GM12873 (cell line): ENCODE measurements at regions not wholly inside any gene's neighbourhood (a gene's known extent, or its start where the extent isn't known, plus 50 kb on each side); places are given as distances from the start of the nearest gene placed in this dataset.

Source experiments
- TF ChIP-seq, protein P1 (sequence below): IDR thresholded peaks from 2 replicates; pipeline ENCODE4 v1.5.1; 2012; ENCODE audit warnings: low read depth, mild to moderate bottlenecking, moderate library complexity, low read length, control low read depth; ENCODE audit not compliant: insufficient read depth; ENCODE audit errors: missing control alignments

DNA sequence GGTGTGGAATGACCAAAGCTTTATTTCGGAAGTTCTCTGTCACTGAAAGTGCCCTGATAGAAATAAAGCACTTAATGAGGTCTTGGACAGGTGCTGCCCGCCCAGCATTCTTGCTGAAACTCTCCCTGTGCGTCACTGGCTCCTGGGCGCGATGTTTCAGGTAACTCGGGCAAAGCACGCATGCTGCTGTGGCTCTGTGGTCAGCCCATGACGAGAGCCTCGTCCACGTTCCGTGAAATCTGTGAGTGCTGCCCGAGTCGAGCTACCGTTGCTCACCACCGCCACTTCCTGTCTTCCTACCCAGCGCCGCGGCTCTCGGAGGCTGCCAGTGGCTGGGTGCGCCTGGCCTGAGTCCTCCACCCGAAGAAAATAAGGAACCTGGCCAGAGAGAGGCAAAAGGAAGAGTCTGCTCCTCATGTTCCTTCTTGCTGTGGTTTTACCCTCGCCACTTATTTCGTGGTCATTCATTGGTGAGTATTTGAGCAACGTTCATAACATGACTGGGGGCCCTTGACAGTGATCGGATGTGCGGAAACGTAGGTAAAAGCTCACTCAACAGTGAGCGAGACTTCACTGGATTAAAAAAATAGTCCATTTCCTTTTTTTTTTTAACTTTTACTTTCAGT lies 95.5 kb downstream of the MAP3K8 start:
- TF ChIP-seq, protein P1, sequence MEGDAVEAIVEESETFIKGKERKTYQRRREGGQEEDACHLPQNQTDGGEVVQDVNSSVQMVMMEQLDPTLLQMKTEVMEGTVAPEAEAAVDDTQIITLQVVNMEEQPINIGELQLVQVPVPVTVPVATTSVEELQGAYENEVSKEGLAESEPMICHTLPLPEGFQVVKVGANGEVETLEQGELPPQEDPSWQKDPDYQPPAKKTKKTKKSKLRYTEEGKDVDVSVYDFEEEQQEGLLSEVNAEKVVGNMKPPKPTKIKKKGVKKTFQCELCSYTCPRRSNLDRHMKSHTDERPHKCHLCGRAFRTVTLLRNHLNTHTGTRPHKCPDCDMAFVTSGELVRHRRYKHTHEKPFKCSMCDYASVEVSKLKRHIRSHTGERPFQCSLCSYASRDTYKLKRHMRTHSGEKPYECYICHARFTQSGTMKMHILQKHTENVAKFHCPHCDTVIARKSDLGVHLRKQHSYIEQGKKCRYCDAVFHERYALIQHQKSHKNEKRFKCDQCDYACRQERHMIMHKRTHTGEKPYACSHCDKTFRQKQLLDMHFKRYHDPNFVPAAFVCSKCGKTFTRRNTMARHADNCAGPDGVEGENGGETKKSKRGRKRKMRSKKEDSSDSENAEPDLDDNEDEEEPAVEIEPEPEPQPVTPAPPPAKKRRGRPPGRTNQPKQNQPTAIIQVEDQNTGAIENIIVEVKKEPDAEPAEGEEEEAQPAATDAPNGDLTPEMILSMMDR, result no peak

DNA sequence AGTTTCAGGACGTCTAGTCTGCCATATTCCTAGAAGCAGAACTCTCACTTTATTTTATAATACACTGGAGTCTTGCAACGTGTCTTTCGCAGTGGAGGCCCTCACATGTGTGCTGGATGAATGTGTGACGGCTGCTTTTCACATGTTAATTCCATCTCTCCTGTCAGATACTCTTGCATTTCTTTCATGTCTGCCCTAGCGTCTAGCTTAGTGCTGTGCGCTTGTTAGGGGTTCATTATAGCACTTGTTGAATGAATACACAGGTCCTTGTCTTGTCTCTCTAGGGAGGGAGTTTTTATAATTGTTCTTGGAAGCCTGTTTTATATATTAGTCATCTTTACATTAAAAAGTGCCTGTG lies 94.4 kb downstream of the MAP3K8 start:
- TF ChIP-seq, protein P1, result no peak

DNA sequence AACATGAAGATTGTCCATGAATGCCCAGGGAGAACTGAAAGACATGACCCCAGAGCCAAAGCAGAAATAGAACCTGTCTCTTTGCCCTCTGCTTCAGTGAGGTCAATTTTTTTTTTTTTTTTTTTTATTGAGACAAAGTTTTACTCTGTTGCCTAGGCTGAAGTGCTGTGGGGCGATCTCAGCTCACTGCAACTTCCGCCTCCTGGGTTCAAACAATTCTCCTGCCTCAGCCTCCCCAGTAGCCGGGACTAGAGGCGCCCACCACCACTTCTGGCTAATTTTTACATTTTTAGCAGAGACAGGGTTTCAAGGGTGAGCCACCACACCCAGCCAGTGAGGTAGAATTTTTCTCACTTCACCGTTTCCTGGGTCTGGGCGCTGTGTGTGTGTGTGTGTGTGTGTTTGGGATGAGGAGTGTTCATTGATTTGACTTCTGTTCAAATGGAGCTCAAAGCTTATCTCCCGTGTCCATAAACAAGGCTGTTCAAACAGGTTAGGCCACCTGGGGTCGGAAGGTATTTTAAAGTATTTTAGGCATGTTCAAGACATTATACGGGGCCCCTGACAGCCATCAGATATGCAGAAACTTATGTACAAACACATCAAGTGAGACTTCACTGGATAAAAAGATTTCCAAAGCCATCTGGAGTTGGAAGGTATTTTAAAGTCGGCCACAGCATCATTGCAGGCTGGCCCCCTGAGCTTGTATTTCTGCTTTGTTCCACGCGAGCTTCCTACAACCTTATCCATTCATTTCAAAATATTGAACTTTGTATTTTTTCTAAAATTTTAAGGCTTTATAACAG lies 93.8 kb downstream of the MAP3K8 start:
- TF ChIP-seq, protein P1, result no peak

DNA sequence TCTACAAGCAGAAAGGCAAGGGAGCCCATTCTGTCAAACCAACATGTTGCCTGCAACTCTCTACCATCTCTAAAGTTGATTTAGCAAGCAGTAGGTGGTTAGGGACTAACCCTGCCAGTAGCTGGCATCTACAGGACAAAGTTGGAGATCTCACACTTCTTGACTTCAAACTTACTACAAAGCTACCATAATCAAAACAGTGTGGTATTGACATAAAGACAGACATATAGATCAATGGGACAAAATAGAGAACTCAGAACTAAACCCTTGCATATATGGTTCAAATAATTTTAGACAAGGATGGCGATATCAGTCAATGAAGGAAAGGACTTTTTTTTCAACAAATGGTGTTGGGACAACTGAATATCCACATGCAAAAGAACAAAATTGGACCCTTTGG lies 84.9 kb downstream of the MAP3K8 start:
- TF ChIP-seq, protein P1, result no peak
